Prostate gland (tissue), 2 donors: ENCODE measurements at regions not wholly inside any gene's neighbourhood (a gene's known extent, or its start where the extent isn't known, plus 50 kb on each side); places are given as distances from the start of the nearest gene placed in this dataset.

Experiments used
- CTCF ChIP-seq, 4 experiments: fragments of 200-600 bp in 2 of 4; fragments of 450-650 bp in 2 of 4; sonication (generic) in 2 of 4; IDR thresholded peaks; 1 replicate in 3 of 4; 2 replicates in 1 of 4; pipeline ENCODE4 v1.5.1; 2016 to 2019; ENCODE audit warnings: antibody characterized with exemption in 4 of 4, mild to moderate bottlenecking in 2 of 4, moderate library complexity in 2 of 4
- POLR2A ChIP-seq: fragments of 450-650 bp; IDR thresholded peaks from one replicate; pipeline ENCODE4 v1.6.1; 2016; ENCODE audit warnings: antibody characterized with exemption, mild to moderate bottlenecking
- POLR2AphosphoS5 ChIP-seq: sonication (generic); formaldehyde crosslinking; IDR thresholded peaks from one replicate; pipeline ENCODE4 v1.6.1; 2017; ENCODE audit warnings: antibody characterized with exemption

- TF ChIP-seq POLR2A: no peak
- no peak for TF ChIP-seq CTCF (IDR thresholded peaks at IDR 0.05)
- no peak for TF ChIP-seq POLR2AphosphoS5
These were observed 1212.3 kb upstream of the NCAM2 start for GRCh38 chr21:19785941-19786340.
